IMR-90 (cell line): ENCODE measurements at regions not wholly inside any gene's neighbourhood (a gene's known extent, or its start where the extent isn't known, plus 50 kb on each side); places are given as distances from the start of the nearest gene placed in this dataset.
"Not testable (repeated sequence)": the region's sequence is repeated elsewhere in the genome, so short reads cannot be mapped to it uniquely, and the experiment has no call there.

Experiments used
- MAFK ChIP-seq: IDR thresholded peaks from 2 replicates; pipeline ENCODE4 v1.6.1; 2012; ENCODE audit warnings: low read depth, low read length, improper control_type of control experiment
- TF ChIP-seq, protein P1 (sequence below): conservative IDR thresholded peaks from 2 replicates; pipeline ENCODE4 v1.5.1; 2012; ENCODE audit warnings: mild to moderate bottlenecking, low read depth, low read length, improper control_type of control experiment

- not testable (repeated sequence) for TF ChIP-seq MAFK
- TF ChIP-seq, protein P1, sequence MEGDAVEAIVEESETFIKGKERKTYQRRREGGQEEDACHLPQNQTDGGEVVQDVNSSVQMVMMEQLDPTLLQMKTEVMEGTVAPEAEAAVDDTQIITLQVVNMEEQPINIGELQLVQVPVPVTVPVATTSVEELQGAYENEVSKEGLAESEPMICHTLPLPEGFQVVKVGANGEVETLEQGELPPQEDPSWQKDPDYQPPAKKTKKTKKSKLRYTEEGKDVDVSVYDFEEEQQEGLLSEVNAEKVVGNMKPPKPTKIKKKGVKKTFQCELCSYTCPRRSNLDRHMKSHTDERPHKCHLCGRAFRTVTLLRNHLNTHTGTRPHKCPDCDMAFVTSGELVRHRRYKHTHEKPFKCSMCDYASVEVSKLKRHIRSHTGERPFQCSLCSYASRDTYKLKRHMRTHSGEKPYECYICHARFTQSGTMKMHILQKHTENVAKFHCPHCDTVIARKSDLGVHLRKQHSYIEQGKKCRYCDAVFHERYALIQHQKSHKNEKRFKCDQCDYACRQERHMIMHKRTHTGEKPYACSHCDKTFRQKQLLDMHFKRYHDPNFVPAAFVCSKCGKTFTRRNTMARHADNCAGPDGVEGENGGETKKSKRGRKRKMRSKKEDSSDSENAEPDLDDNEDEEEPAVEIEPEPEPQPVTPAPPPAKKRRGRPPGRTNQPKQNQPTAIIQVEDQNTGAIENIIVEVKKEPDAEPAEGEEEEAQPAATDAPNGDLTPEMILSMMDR: not testable (repeated sequence)
Measured at GRCh38 chr9:106501210-106501609, 361.8 kb upstream of the ZNF462 start.
